ENCODE measurements at regions not wholly inside any gene's neighbourhood (a gene's known extent, or its start where the extent isn't known, plus 50 kb on each side); places are given as distances from the start of the nearest gene placed in this dataset.

DNA sequence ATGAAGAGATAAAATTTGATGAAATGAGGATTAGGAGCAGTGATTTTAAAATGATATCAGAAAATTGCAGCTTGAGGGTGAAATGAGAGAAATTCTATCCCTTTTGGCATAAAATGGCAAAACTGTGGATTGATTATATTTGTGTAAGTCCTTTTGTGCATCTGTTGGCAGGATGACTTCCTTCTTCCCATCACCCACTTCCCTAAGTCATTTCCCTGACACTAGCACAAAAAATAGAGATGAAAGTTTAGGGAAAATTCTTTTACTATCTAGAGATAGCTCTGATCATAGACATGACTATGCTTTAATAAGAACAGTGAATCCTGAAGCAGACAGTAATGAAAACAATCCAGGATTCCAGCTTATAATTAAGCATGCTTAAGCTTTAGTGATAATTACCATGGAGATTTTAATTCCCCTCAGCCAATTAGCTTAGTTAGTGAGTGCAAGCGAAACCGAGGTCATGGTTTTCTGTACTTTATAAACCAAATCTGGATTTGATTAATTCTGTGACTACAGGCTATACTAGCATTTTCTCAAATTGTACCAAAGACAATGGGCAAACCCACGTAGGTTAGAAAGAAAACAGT, 163.6 kb upstream of the TARS1 start:
- TF ChIP-seq POLR2A (IDR thresholded peaks at IDR 0.05) = no peak
- TF ChIP-seq, protein P1, sequence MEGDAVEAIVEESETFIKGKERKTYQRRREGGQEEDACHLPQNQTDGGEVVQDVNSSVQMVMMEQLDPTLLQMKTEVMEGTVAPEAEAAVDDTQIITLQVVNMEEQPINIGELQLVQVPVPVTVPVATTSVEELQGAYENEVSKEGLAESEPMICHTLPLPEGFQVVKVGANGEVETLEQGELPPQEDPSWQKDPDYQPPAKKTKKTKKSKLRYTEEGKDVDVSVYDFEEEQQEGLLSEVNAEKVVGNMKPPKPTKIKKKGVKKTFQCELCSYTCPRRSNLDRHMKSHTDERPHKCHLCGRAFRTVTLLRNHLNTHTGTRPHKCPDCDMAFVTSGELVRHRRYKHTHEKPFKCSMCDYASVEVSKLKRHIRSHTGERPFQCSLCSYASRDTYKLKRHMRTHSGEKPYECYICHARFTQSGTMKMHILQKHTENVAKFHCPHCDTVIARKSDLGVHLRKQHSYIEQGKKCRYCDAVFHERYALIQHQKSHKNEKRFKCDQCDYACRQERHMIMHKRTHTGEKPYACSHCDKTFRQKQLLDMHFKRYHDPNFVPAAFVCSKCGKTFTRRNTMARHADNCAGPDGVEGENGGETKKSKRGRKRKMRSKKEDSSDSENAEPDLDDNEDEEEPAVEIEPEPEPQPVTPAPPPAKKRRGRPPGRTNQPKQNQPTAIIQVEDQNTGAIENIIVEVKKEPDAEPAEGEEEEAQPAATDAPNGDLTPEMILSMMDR (IDR thresholded peaks at IDR 0.05) = no peak
